Mucosa of descending colon (tissue), 3 donors: ENCODE measurements at regions not wholly inside any gene's neighbourhood (a gene's known extent, or its start where the extent isn't known, plus 50 kb on each side); places are given as distances from the start of the nearest gene placed in this dataset.

Experiments
- ATAC-seq: fragments of 200-7000 bp; cut with Tn5 transposase; one replicate; pipeline ENCODE4 v1.9.1; 2020; ENCODE audit warnings: mild to moderate bottlenecking, moderate library complexity
- DNase-seq, 3 donors: peaks; one replicate each; pipeline ENCODE4 v3.0.0-alpha.2; 2020
- H3K36me3 ChIP-seq: fragments of 200-600 bp; one replicate; pipeline ENCODE4 v1.8.0; 2021; ENCODE audit warnings: low read depth, mild to moderate bottlenecking
- H3K4me1 ChIP-seq: fragments of 200-600 bp; one replicate; pipeline ENCODE4 v1.8.0; 2021; ENCODE audit warnings: low read depth, mild to moderate bottlenecking
- H3K4me3 ChIP-seq: fragments of 200-600 bp; one replicate; pipeline ENCODE4 v1.8.0; 2021; ENCODE audit warnings: mild to moderate bottlenecking
- H3K9me3 ChIP-seq: fragments of 200-600 bp; one replicate; pipeline ENCODE4 v1.8.0; 2021; ENCODE audit warnings: mild to moderate bottlenecking
- intact Hi-C, 2 donors: fragments of 100-400 bp; cut with DNase I in 1 of 2; cut with micrococcal nuclease in 1 of 2; formaldehyde crosslinking; loops; one replicate each; pipeline versions ENCODE4 v1.11.0 to v1.11.1; 2022; cut with DNase I, micrococcal nuclease
- TF ChIP-seq, protein P1 (sequence below): fragments of 200-600 bp; IDR thresholded peaks from one replicate; pipeline ENCODE4 v1.8.0; 2022; ENCODE audit warnings: antibody characterized with exemption, mild to moderate bottlenecking
- donor health status: DM: no; HTN: no; CAD: no; lungs with moderate emphysema.
- donor health status: DM: no; HTN: no; CAD: no.
- donor health status: DM: no; HTN: yes; CAD: no.

DNA sequence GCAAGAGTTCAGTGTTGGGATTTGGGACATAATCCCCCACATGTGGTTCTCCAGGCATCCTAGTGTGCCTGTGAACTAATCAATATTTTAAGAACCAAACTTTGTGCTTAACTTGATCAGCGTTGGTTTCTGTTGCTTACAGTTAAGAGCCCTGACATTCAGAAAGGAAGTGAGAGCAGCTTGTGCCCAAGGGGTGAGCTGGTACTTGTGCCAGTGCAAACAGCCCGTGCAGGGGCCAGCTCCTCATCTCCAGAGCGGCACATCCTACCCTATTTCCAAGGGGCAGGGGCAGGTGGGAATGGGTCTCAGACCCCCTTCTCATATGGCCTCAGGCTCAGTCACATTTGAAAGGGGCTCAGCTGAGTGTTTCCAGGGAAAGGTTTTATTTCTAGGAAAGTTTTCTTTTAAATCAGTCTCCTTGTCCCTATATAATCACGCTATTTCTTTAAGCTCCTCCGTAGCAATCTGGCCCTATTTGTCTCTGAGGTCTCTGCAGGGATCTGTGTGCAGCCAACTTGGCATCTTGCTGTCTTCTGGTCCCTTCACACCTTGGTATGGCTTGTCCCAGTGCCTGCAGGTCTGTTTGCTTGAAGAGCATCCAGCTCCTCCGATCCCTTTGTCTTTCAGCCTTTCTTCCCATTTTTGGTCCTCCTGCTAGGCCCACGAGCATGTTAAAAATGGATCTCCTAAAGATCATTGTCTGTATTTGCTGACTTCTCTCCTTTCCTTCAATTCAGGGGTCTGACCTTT is 358.9 kb downstream of the HRH4 start:
- no peak for DNase-seq
- no peak for ATAC-seq
- Histone ChIP-seq H3K36me3 (no peaks in the 10 kb centered on the region), H3K9me3 (no peaks in the 10 kb centered on the region), H3K4me3 (no peak overlapping the region), H3K4me1 (no peaks in the 10 kb centered on the region)
- intact Hi-C loops: no loop called here
- TF ChIP-seq, protein P1, sequence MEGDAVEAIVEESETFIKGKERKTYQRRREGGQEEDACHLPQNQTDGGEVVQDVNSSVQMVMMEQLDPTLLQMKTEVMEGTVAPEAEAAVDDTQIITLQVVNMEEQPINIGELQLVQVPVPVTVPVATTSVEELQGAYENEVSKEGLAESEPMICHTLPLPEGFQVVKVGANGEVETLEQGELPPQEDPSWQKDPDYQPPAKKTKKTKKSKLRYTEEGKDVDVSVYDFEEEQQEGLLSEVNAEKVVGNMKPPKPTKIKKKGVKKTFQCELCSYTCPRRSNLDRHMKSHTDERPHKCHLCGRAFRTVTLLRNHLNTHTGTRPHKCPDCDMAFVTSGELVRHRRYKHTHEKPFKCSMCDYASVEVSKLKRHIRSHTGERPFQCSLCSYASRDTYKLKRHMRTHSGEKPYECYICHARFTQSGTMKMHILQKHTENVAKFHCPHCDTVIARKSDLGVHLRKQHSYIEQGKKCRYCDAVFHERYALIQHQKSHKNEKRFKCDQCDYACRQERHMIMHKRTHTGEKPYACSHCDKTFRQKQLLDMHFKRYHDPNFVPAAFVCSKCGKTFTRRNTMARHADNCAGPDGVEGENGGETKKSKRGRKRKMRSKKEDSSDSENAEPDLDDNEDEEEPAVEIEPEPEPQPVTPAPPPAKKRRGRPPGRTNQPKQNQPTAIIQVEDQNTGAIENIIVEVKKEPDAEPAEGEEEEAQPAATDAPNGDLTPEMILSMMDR: no peak

DNA sequence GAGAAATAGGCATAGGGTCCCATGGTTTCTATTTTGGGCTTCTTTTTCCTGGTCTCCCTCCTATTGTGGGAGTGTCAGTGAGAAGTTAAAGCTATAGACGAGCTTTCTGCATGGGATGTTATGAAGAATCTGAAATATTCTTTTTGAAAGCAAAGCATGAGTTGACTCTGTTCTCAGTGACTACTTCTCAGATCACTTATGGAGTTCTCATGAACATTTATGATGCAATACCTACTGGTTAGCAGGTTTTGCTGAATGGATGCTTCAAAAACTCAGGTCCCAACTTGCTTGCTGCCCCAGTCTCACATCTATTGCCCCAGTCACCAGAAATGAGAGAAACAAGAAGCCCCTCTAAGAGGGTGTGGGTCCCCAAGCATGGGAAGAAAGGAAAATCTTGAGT is 365.0 kb downstream of the HRH4 start:
- TF ChIP-seq, protein P1: no peak
- no peak for ATAC-seq
- Histone ChIP-seq H3K9me3 (no peaks in the 10 kb centered on the region), H3K4me3 (no peak overlapping the region), H3K36me3 (no peaks in the 10 kb centered on the region), H3K4me1 (no peaks in the 10 kb centered on the region)
- intact Hi-C loops: no loop called here
- DNase-seq: no peak

GRCh38 chr18:24826605-24827004 is 366.2 kb downstream of the HRH4 start:
- DNase-seq (no peak), ATAC-seq (no peak)
- Histone ChIP-seq H3K4me1 (no peaks in the 10 kb centered on the region), H3K36me3 (no peaks in the 10 kb centered on the region), H3K9me3 (no peaks in the 10 kb centered on the region), H3K4me3 (no peak overlapping the region)
- intact Hi-C loops: no loop called here
- TF ChIP-seq, protein P1: no peak

GRCh38 chr18:24827501-24827900 is 367.1 kb downstream of the HRH4 start:
- intact Hi-C loops: no loop called here
- Histone ChIP-seq H3K36me3 (no peaks in the 10 kb centered on the region), H3K4me3 (no peak overlapping the region), H3K4me1 (no peaks in the 10 kb centered on the region), H3K9me3 (no peaks in the 10 kb centered on the region)
- DNase-seq: no peak
- no peak for ATAC-seq
- TF ChIP-seq, protein P1: no peak

- intact Hi-C loops: no loop called here
- H3K4me3 ChIP-seq: no peak overlapping the region
- ATAC-seq: no peak
- H3K36me3 ChIP-seq: no peaks in the 10 kb centered on the region
- DNase-seq: no peak
- no peaks in the 10 kb centered on the region for H3K9me3 ChIP-seq
- H3K4me1 ChIP-seq: no peaks in the 10 kb centered on the region
- TF ChIP-seq, protein P1: no peak
Observed at GRCh38 chr18:24831081-24831480, 370.6 kb downstream of the HRH4 start.
